ENCODE measurements at regions not wholly inside any gene's neighbourhood (a gene's known extent, or its start where the extent isn't known, plus 50 kb on each side); places are given as distances from the start of the nearest gene placed in this dataset.

DNA sequence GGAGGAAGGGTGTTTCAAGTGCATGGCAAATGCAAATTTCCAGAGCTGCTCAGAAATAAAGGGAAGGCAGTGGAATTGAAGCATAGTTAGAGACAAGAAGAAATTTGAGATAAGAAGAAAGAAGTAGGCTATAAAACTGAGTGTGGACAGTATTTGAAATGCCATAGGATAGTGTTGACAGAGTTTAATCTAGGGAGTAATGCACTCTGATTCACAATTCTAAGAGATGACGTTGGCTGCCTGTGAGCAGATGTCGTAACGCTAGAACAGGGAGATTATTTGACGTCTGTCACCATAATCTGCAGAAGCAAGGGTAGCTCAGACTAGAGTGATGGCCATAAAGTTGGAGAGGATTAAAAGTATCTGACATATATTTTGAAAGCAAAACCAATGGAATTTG, 389.9 kb upstream of the KIRREL3 start:
- ChIA-PET POLR2A (no interaction called here), CTCF (no interaction called here)
- TF ChIP-seq FOXP4 (CRISPR knock-in tag; IDR thresholded peaks at IDR 0.05), result no peak
- TF ChIP-seq, protein P1, sequence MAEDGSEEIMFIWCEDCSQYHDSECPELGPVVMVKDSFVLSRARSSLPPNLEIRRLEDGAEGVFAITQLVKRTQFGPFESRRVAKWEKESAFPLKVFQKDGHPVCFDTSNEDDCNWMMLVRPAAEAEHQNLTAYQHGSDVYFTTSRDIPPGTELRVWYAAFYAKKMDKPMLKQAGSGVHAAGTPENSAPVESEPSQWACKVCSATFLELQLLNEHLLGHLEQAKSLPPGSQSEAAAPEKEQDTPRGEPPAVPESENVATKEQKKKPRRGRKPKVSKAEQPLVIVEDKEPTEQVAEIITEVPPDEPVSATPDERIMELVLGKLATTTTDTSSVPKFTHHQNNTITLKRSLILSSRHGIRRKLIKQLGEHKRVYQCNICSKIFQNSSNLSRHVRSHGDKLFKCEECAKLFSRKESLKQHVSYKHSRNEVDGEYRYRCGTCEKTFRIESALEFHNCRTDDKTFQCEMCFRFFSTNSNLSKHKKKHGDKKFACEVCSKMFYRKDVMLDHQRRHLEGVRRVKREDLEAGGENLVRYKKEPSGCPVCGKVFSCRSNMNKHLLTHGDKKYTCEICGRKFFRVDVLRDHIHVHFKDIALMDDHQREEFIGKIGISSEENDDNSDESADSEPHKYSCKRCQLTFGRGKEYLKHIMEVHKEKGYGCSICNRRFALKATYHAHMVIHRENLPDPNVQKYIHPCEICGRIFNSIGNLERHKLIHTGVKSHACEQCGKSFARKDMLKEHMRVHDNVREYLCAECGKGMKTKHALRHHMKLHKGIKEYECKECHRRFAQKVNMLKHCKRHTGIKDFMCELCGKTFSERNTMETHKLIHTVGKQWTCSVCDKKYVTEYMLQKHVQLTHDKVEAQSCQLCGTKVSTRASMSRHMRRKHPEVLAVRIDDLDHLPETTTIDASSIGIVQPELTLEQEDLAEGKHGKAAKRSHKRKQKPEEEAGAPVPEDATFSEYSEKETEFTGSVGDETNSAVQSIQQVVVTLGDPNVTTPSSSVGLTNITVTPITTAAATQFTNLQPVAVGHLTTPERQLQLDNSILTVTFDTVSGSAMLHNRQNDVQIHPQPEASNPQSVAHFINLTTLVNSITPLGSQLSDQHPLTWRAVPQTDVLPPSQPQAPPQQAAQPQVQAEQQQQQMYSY (CRISPR knock-in tag; IDR thresholded peaks at IDR 0.05), result no peak
- TF ChIP-seq ZNF138 (CRISPR knock-in tag; conservative IDR thresholded peaks at IDR 0.05), result no peak
- TF ChIP-seq ZNF281 (CRISPR knock-in tag; IDR thresholded peaks at IDR 0.05), result no peak
- TF ChIP-seq FOXJ3 (CRISPR knock-in tag; IDR thresholded peaks at IDR 0.05; ENCODE audit: borderline replicate concordance), result no peak
- TF ChIP-seq HMGXB4 (CRISPR knock-in tag; IDR thresholded peaks at IDR 0.05), result no peak
- no peak for TF ChIP-seq ZNF219 (CRISPR knock-in tag; IDR thresholded peaks at IDR 0.05; ENCODE audit: borderline replicate concordance)
- TF ChIP-seq ATF2 (CRISPR knock-in tag; IDR thresholded peaks at IDR 0.05; ENCODE audit: borderline replicate concordance, low read depth), result no peak
- TF ChIP-seq, protein P2, sequence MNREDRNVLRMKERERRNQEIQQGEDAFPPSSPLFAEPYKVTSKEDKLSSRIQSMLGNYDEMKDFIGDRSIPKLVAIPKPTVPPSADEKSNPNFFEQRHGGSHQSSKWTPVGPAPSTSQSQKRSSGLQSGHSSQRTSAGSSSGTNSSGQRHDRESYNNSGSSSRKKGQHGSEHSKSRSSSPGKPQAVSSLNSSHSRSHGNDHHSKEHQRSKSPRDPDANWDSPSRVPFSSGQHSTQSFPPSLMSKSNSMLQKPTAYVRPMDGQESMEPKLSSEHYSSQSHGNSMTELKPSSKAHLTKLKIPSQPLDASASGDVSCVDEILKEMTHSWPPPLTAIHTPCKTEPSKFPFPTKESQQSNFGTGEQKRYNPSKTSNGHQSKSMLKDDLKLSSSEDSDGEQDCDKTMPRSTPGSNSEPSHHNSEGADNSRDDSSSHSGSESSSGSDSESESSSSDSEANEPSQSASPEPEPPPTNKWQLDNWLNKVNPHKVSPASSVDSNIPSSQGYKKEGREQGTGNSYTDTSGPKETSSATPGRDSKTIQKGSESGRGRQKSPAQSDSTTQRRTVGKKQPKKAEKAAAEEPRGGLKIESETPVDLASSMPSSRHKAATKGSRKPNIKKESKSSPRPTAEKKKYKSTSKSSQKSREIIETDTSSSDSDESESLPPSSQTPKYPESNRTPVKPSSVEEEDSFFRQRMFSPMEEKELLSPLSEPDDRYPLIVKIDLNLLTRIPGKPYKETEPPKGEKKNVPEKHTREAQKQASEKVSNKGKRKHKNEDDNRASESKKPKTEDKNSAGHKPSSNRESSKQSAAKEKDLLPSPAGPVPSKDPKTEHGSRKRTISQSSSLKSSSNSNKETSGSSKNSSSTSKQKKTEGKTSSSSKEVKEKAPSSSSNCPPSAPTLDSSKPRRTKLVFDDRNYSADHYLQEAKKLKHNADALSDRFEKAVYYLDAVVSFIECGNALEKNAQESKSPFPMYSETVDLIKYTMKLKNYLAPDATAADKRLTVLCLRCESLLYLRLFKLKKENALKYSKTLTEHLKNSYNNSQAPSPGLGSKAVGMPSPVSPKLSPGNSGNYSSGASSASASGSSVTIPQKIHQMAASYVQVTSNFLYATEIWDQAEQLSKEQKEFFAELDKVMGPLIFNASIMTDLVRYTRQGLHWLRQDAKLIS (CRISPR knock-in tag; IDR thresholded peaks at IDR 0.05; ENCODE audit: borderline replicate concordance), result no peak
- no peak for TF ChIP-seq JAZF1 (CRISPR knock-in tag; IDR thresholded peaks at IDR 0.05)
- no peak for TF ChIP-seq CTCF (IDR thresholded peaks at IDR 0.05)
- no peak for TF ChIP-seq ZNF263 (CRISPR knock-in tag; IDR thresholded peaks at IDR 0.05; ENCODE audit: low read depth)
- no peak for TF ChIP-seq ZNF532 (CRISPR knock-in tag; IDR thresholded peaks at IDR 0.05; ENCODE audit: borderline replicate concordance)
- H3K36me3 Mint-ChIP-seq, result no peaks in the 10 kb centered on the region
- H3K27me3 Mint-ChIP-seq (ENCODE audit: low read depth), result no peaks in the 10 kb centered on the region; the same call in 1 of the 2 replicates
- peaks cover 17% of the 10 kb centered on the region for H3K4me1 Mint-ChIP-seq
- no peak overlapping the region for H3K4me3 Mint-ChIP-seq
- peaks cover 12% of the 10 kb centered on the region for H3K9me3 Mint-ChIP-seq
- no peak overlapping the region for H3K27ac Mint-ChIP-seq
- ATAC-seq (no peak), DNase-seq (ENCODE audit: low spot score) (no peak)

Data from WTC11 (cell line).